H9 (cell line): ENCODE measurements at regions not wholly inside any gene's neighbourhood (a gene's known extent, or its start where the extent isn't known, plus 50 kb on each side); places are given as distances from the start of the nearest gene placed in this dataset.

Experiments
- DNase-seq: peaks from one replicate; pipeline ENCODE4 v3.0.0-alpha.2; 2017
- H2AFZ ChIP-seq: one replicate; pipeline ENCODE4 v1.6.1; 2013; ENCODE audit warnings: mild to moderate bottlenecking, low read length, control low read depth, moderate library complexity
- H2AK5ac ChIP-seq: 2 replicates; pipeline ENCODE4 v1.6.1; 2013; ENCODE audit warnings: low read length, control low read depth, mixed read lengths; ENCODE audit not compliant: insufficient read length
- H2BK120ac ChIP-seq: one replicate; pipeline ENCODE4 v1.6.1; 2013; ENCODE audit warnings: low read depth, mild to moderate bottlenecking, low read length, control low read depth, inconsistent platforms; ENCODE audit not compliant: poor library complexity, severe bottlenecking
- H2BK12ac ChIP-seq: 2 replicates; pipeline ENCODE4 v1.6.1; 2013; ENCODE audit warnings: low read length, control low read depth, mixed read lengths, low read depth; ENCODE audit not compliant: insufficient read length
- H2BK15ac ChIP-seq: 2 replicates; pipeline ENCODE4 v1.6.1; 2013; ENCODE audit warnings: low read depth, low read length, control low read depth
- H2BK20ac ChIP-seq: one replicate; pipeline ENCODE4 v1.6.1; 2013; ENCODE audit warnings: low read depth, mild to moderate bottlenecking, low read length, control low read depth, inconsistent platforms; ENCODE audit not compliant: poor library complexity, severe bottlenecking
- H2BK5ac ChIP-seq: 2 replicates; pipeline ENCODE4 v1.6.1; 2013; ENCODE audit warnings: low read length, control low read depth, mixed read lengths; ENCODE audit not compliant: insufficient read length
- H3K14ac ChIP-seq: 2 replicates; pipeline ENCODE4 v1.6.1; 2013; ENCODE audit warnings: low read length, control low read depth; ENCODE audit not compliant: insufficient read depth
- H3K18ac ChIP-seq: 2 replicates; pipeline ENCODE4 v1.6.1; 2013; ENCODE audit warnings: low read depth, mild to moderate bottlenecking, mixed read lengths, low read length, control low read depth; ENCODE audit not compliant: insufficient read length
- H3K23ac ChIP-seq: 2 replicates; pipeline ENCODE4 v1.6.1; 2013; ENCODE audit warnings: low read length, control low read depth, mixed read lengths, low read depth; ENCODE audit not compliant: insufficient read length
- H3K23me2 ChIP-seq: 2 replicates; pipeline ENCODE4 v1.6.1; 2013; ENCODE audit warnings: low read depth, mild to moderate bottlenecking, mixed read lengths, low read length, control low read depth; ENCODE audit not compliant: insufficient read length, poor library complexity, severe bottlenecking
- H3K27ac ChIP-seq: 2 replicates; pipeline ENCODE4 v1.5.1; 2013; ENCODE audit warnings: low read length, control low read depth, mixed read lengths, low read depth; ENCODE audit not compliant: insufficient read length
- H3K27me3 ChIP-seq: 2 replicates; pipeline ENCODE4 v1.6.1; 2013; ENCODE audit warnings: low read length, control low read depth, inconsistent platforms; ENCODE audit not compliant: insufficient read depth
- H3K4ac ChIP-seq: 2 replicates; pipeline ENCODE4 v1.6.1; 2013; ENCODE audit warnings: low read depth, mild to moderate bottlenecking, control low read depth, inconsistent platforms, low read length, moderate library complexity
- H3K4me1 ChIP-seq: 2 replicates; pipeline ENCODE4 v1.6.1; 2013; ENCODE audit warnings: low read length, control low read depth, inconsistent platforms; ENCODE audit not compliant: insufficient read depth
- H3K4me2 ChIP-seq: 2 replicates; pipeline ENCODE4 v1.6.1; 2013; ENCODE audit warnings: low read length, control low read depth, mixed read lengths; ENCODE audit not compliant: insufficient read length, insufficient read depth
- H3K56ac ChIP-seq: 2 replicates; pipeline ENCODE4 v1.6.1; 2013; ENCODE audit warnings: low read depth, mild to moderate bottlenecking, mixed read lengths, low read length, control low read depth; ENCODE audit not compliant: insufficient read length
- H3K79me1 ChIP-seq: 2 replicates; pipeline ENCODE4 v1.6.1; 2013; ENCODE audit warnings: low read depth, mild to moderate bottlenecking, moderate library complexity, low read length, control low read depth, inconsistent platforms; ENCODE audit not compliant: insufficient read depth, poor library complexity, severe bottlenecking
- H3K79me2 ChIP-seq: 2 replicates; pipeline ENCODE4 v1.6.1; 2013; ENCODE audit warnings: low read length, control low read depth, inconsistent platforms; ENCODE audit not compliant: insufficient read depth
- H3K9ac ChIP-seq: 2 replicates; pipeline ENCODE4 v1.6.1; 2013; ENCODE audit warnings: low read length, control low read depth, mixed read lengths; ENCODE audit not compliant: insufficient read length; ENCODE audit errors: extremely low read depth
- H3K9me3 ChIP-seq: one replicate; pipeline ENCODE4 v1.6.1; 2013; ENCODE audit warnings: low read depth, low read length, inconsistent platforms; ENCODE audit not compliant: control insufficient read depth
- H3T11ph ChIP-seq: one replicate; pipeline ENCODE4 v1.6.1; 2013; ENCODE audit warnings: mild to moderate bottlenecking, low read length, control low read depth, inconsistent platforms
- H4K20me1 ChIP-seq: one replicate; pipeline ENCODE4 v1.6.1; 2013; ENCODE audit not compliant: control insufficient read depth, insufficient read length, insufficient read depth
- H4K5ac ChIP-seq: 2 replicates; pipeline ENCODE4 v1.6.1; 2013; ENCODE audit warnings: low read depth, mild to moderate bottlenecking, mixed read lengths, low read length, control low read depth; ENCODE audit not compliant: insufficient read length
- H4K8ac ChIP-seq: replicated peaks from 2 replicates; pipeline ENCODE4 v1.6.1; 2013; ENCODE audit warnings: low read length, control low read depth, mixed read lengths, low read depth; ENCODE audit not compliant: insufficient read length
- H4K91ac ChIP-seq: 2 replicates; pipeline ENCODE4 v1.6.1; 2013; ENCODE audit warnings: low read depth, mild to moderate bottlenecking, moderate library complexity, mixed read lengths, low read length, control low read depth; ENCODE audit not compliant: insufficient read length
- H3K27ac Mint-ChIP-seq, 3 experiments: 2 replicates in 2 of 3; 3 replicates in 1 of 3; pipeline ENCODE4 v1.8.0; 2020 to 2021; ENCODE audit warnings: mixed read lengths in 3 of 3, mild to moderate bottlenecking in 1 of 3, moderate library complexity in 1 of 3
- H3K27me3 Mint-ChIP-seq: 2 replicates; pipeline ENCODE4 v1.8.0; 2021; ENCODE audit warnings: low read depth, mild to moderate bottlenecking, moderate library complexity, mixed read lengths
- H3K36me3 Mint-ChIP-seq, 3 experiments: 2 replicates in 2 of 3; 3 replicates in 1 of 3; pipeline ENCODE4 v1.8.0; 2020 to 2021; ENCODE audit warnings: low read depth in 3 of 3, mixed read lengths in 3 of 3; ENCODE audit not compliant: insufficient read depth in 1 of 3
- H3K4me1 Mint-ChIP-seq, 2 experiments: 2 replicates each; pipeline ENCODE4 v1.8.0; 2020; ENCODE audit warnings: mixed read lengths in 2 of 2
- H3K4me3 Mint-ChIP-seq, 2 experiments: 2 replicates in 1 of 2; 3 replicates in 1 of 2; pipeline ENCODE4 v1.8.0; 2020 to 2021; ENCODE audit warnings: mild to moderate bottlenecking in 2 of 2, mixed read lengths in 2 of 2, moderate library complexity in 1 of 2
- H3K9me3 Mint-ChIP-seq, 2 experiments: 2 replicates in 1 of 2; 3 replicates in 1 of 2; pipeline ENCODE4 v1.8.0; 2020; ENCODE audit warnings: mild to moderate bottlenecking in 2 of 2, mixed read lengths in 2 of 2, moderate library complexity in 1 of 2
- WGBS: extraction: QIAGEN DNeasy Blood & Tissue Kit; methylation state at CpG from one replicate; pipeline ENCODE4 v1.1.7; 2013; ENCODE audit warnings: missing lambda C conversion rate, low lambda C conversion rate, mixed read lengths; ENCODE audit not compliant: insufficient read length; ENCODE audit errors: extremely low coverage; 5-methylcytosine and 5-hydroxymethylcytosine counted together
- TF ChIP-seq, protein P1 (sequence below): fragments of 200-600 bp; sonication (generic); conservative IDR thresholded peaks from 3 replicates; pipeline ENCODE4 v1.8.0; 2021; ENCODE audit warnings: antibody characterized with exemption, mild to moderate bottlenecking

DNA sequence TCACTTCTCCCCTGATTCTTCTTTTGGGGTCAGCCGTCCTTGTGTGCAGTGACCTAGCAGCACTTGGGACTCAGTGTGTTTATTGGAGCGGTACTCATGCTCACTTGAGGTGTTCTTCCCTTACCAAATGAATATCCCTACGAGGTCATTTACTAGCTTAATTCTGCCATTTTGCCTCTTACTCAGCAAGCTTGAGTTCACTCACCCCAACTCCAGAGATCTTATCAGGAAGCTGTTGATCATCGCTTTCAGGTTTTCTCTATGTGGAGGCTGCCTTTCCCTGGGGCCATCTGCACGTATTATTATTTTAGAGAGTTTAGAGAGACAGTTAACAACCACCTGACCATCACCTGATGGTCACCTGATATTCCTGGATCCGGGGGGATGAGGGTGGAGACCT, 1466.0 kb upstream of the GOT2 start:
- Histone ChIP-seq H4K20me1 (no peaks in the 10 kb centered on the region), H3K9me3 (no peaks in the 10 kb centered on the region), H2BK15ac (no peak overlapping the region), H2BK120ac (no peak overlapping the region), H4K5ac (no peak overlapping the region), H3T11ph (no peak overlapping the region), H3K9ac (no peak overlapping the region), H3K56ac (no peak overlapping the region), H3K18ac (peak overlapping the region; percentile 48), H3K27me3 (no peaks in the 10 kb centered on the region), H3K23me2 (no peaks in the 10 kb centered on the region), H3K4me2 (no peak overlapping the region), H4K91ac (no peak overlapping the region), H3K79me1 (no peaks in the 10 kb centered on the region), H3K79me2 (no peaks in the 10 kb centered on the region), H2BK20ac (no peak overlapping the region), H2BK5ac (no peak overlapping the region), H3K4me1 (no peaks in the 10 kb centered on the region; the same call in 1 of the 2 replicates), H3K14ac (no peak overlapping the region; the same call in 1 of the 2 replicates), H3K4ac (no peak overlapping the region), H3K27ac (no peak overlapping the region), H3K23ac (no peak overlapping the region), H2BK12ac (peak overlapping the region; percentile 14), H2AK5ac (no peak overlapping the region), H2AFZ (no peak overlapping the region), H4K8ac (no peak overlapping the region)
- TF ChIP-seq, protein P1, sequence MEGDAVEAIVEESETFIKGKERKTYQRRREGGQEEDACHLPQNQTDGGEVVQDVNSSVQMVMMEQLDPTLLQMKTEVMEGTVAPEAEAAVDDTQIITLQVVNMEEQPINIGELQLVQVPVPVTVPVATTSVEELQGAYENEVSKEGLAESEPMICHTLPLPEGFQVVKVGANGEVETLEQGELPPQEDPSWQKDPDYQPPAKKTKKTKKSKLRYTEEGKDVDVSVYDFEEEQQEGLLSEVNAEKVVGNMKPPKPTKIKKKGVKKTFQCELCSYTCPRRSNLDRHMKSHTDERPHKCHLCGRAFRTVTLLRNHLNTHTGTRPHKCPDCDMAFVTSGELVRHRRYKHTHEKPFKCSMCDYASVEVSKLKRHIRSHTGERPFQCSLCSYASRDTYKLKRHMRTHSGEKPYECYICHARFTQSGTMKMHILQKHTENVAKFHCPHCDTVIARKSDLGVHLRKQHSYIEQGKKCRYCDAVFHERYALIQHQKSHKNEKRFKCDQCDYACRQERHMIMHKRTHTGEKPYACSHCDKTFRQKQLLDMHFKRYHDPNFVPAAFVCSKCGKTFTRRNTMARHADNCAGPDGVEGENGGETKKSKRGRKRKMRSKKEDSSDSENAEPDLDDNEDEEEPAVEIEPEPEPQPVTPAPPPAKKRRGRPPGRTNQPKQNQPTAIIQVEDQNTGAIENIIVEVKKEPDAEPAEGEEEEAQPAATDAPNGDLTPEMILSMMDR, result no peak
- H3K4me3 Mint-ChIP-seq, result no peak overlapping the region
- peaks cover 0 to under 1% (median 0%) of the 10 kb centered on the region in 3 experiments; a peak in 3 of 7 replicates for H3K36me3 Mint-ChIP-seq
- WGBS, result no CpG with 5 or more reads among the region's 6 CpGs
- H3K4me1 Mint-ChIP-seq, result peaks cover 18 to 36% of the 10 kb centered on the region in 2 experiments
- H3K9me3 Mint-ChIP-seq, result peaks cover under 1% of the 10 kb centered on the region in 2 experiments; a peak in 1 of 5 replicates
- no peaks in the 10 kb centered on the region for H3K27me3 Mint-ChIP-seq
- no peak overlapping the region for H3K27ac Mint-ChIP-seq
- DNase-seq, result no peak
